GM23248 (cell line): ENCODE measurements at regions not wholly inside any gene's neighbourhood (a gene's known extent, or its start where the extent isn't known, plus 50 kb on each side); places are given as distances from the start of the nearest gene placed in this dataset.

Experiments used
- EZH2 ChIP-seq: fragments of 200-600 bp; sonication (generic); IDR thresholded peaks from 2 replicates; pipeline ENCODE4 v1.6.1; 2018; ENCODE audit warnings: antibody characterized with exemption, mild to moderate bottlenecking; ENCODE audit not compliant: insufficient read depth, poor library complexity, severe bottlenecking
- EZH2phosphoT487 ChIP-seq: fragments of 200-600 bp; sonication (generic); IDR thresholded peaks from 2 replicates; pipeline ENCODE4 v1.6.1; 2018; ENCODE audit warnings: antibody characterized with exemption, moderate library complexity, mild to moderate bottlenecking, low read depth; ENCODE audit not compliant: insufficient read depth

- no peak for TF ChIP-seq EZH2phosphoT487
- TF ChIP-seq EZH2 = no peak
Measured at GRCh38 chr7:116315803-116316202, 105.5 kb downstream of the TES start.
